ENCODE measurements at regions not wholly inside any gene's neighbourhood (a gene's known extent, or its start where the extent isn't known, plus 50 kb on each side); places are given as distances from the start of the nearest gene placed in this dataset.

DNA sequence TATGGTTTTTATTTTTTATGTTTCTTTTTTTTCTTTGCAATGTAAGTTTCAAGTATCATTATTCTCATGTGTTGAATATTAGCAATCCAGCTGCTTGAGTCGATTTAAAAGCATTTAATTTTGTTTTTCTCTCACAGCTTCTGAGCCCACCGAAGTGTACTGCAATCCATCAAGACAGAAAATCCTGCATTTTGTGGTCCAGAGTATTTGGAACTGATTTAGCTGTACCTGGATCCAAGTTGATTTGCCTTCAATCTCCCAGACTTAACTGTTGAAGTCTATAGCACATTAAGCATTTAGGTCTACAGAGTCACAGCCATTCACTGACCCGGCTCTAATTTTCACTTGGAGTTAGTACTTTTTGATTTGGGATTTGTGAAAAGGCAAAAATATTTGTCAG, 622.9 kb upstream of the ADAMTS5 start:
- ATAC-seq (no peak), DNase-seq (no peak)
- no peaks in the 10 kb centered on the region for H3K4me1 ChIP-seq (ENCODE audit: low read depth)
- H3K36me3 ChIP-seq (ENCODE audit: low read depth) = no peaks in the 10 kb centered on the region
- no peak overlapping the region for H3K4me3 ChIP-seq
- intact Hi-C loops (cut with DNase I, micrococcal nuclease) = no loop called here
- H3K9me3 ChIP-seq = no peaks in the 10 kb centered on the region
- TF ChIP-seq, protein P1, sequence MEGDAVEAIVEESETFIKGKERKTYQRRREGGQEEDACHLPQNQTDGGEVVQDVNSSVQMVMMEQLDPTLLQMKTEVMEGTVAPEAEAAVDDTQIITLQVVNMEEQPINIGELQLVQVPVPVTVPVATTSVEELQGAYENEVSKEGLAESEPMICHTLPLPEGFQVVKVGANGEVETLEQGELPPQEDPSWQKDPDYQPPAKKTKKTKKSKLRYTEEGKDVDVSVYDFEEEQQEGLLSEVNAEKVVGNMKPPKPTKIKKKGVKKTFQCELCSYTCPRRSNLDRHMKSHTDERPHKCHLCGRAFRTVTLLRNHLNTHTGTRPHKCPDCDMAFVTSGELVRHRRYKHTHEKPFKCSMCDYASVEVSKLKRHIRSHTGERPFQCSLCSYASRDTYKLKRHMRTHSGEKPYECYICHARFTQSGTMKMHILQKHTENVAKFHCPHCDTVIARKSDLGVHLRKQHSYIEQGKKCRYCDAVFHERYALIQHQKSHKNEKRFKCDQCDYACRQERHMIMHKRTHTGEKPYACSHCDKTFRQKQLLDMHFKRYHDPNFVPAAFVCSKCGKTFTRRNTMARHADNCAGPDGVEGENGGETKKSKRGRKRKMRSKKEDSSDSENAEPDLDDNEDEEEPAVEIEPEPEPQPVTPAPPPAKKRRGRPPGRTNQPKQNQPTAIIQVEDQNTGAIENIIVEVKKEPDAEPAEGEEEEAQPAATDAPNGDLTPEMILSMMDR (IDR thresholded peaks at IDR 0.05) = no peak

DNA sequence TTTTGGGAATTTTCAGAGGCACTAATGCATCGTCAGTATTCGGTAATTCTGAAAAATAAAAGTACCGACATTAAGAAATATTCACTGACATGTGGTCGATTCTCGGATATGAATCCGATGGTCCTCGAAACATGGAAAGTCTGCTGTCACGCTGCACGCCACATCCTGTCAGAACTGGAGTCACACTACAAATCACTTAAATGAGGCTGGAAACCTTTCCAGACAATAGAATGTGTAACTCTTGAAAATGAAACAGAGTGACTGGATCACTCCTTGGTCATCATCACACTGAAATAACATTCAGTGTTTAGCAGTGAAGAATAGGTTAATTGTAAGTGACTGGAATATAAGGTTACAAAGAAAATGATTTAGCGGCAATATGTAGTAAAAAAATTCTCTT, 620.1 kb upstream of the ADAMTS5 start:
- H3K36me3 ChIP-seq (ENCODE audit: low read depth) = no peaks in the 10 kb centered on the region
- no peak overlapping the region for H3K4me3 ChIP-seq
- intact Hi-C loops (cut with DNase I, micrococcal nuclease) = no loop called here
- no peaks in the 10 kb centered on the region for H3K9me3 ChIP-seq
- ATAC-seq (no peak), DNase-seq (no peak)
- no peaks in the 10 kb centered on the region for H3K4me1 ChIP-seq (ENCODE audit: low read depth)
- TF ChIP-seq, protein P1 (IDR thresholded peaks at IDR 0.05) = no peak

DNA sequence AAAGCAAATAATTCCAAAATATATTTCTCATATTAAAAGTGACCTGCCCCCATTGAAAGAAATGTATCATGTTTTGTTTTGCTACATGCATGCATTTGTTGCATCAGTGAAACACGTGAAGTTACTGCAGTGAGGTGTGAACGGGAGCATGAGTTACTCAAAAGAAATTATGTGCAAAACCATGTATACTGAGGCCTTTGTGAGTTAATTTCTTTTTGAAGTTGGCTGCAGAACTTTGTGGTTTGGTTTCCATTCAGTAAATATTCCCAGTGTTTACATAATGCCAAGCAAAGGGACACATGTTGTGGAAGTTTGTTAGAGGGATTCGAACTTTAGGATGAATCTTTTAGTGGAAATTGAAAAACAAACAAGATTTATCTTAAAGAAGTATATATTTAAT, 619.4 kb upstream of the ADAMTS5 start:
- TF ChIP-seq, protein P1 (IDR thresholded peaks at IDR 0.05) = no peak
- intact Hi-C loops (cut with DNase I, micrococcal nuclease) = no loop called here
- no peak for ATAC-seq
- Histone ChIP-seq H3K36me3 (ENCODE audit: low read depth) (no peaks in the 10 kb centered on the region), H3K4me3 (no peak overlapping the region), H3K4me1 (ENCODE audit: low read depth) (no peaks in the 10 kb centered on the region), H3K9me3 (no peaks in the 10 kb centered on the region)
- no peak for DNase-seq

DNA sequence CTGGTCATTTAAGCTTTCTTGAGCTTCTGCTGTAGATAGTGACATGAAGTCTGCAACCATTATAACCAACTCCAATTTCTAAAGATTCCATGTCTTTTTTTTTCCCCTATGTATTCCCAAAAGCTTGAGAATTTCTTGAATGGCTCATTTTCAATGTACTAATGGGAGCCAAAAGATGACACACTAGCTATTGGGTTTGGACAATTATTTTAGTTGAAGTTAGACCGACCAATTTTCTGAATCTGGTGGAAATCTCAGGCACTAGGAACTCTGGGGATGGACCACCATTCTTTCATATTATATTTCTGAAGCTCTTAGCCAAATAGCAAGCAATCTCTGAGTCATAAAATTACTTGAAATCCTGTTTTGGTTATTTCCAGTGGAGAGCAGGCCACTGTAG, 617.4 kb upstream of the ADAMTS5 start:
- Histone ChIP-seq H3K4me1 (ENCODE audit: low read depth) (no peaks in the 10 kb centered on the region), H3K4me3 (no peak overlapping the region), H3K36me3 (ENCODE audit: low read depth) (peaks cover 2% of the 10 kb centered on the region), H3K9me3 (no peaks in the 10 kb centered on the region)
- ATAC-seq (no peak), DNase-seq (no peak)
- intact Hi-C loops (cut with DNase I, micrococcal nuclease) = no loop called here
- TF ChIP-seq, protein P1 (IDR thresholded peaks at IDR 0.05) = no peak

DNA sequence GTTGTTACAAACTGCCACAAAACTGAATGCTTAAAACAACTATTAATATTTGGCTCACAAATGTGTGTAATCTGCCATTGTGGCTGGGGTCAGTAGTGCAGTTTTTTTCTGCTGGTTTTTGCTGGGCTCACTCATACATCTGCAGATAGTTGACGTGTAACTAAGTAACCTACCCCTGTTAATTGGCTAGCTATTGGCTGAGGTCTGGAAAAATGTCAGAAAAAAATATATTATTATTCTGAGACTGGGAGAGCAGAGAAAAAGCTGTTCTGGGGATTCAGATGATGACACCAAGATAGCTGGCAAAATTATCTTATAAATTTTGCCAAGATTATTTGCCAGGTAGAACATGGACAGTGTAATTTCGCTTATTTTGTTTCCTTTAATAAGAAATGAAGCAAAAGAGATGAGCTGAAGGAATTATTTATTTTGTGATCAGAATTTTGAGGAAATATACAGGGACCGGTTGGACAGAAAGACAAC, 616.1 kb upstream of the ADAMTS5 start:
- no peaks in the 10 kb centered on the region for H3K4me1 ChIP-seq (ENCODE audit: low read depth)
- ATAC-seq (no peak), DNase-seq (no peak)
- H3K9me3 ChIP-seq = no peaks in the 10 kb centered on the region
- H3K4me3 ChIP-seq = no peak overlapping the region
- H3K36me3 ChIP-seq (ENCODE audit: low read depth) = peaks cover 2% of the 10 kb centered on the region
- TF ChIP-seq, protein P1 (IDR thresholded peaks at IDR 0.05) = no peak
- intact Hi-C loops (cut with DNase I, micrococcal nuclease) = no loop called here
